SK-N-SH (cell line): ENCODE measurements at regions not wholly inside any gene's neighbourhood (a gene's known extent, or its start where the extent isn't known, plus 50 kb on each side); places are given as distances from the start of the nearest gene placed in this dataset.

Source experiments
- CTCF ChIA-PET: fragments of 300-600, 350-600 bp; formaldehyde crosslinking; extraction: SDS; loops from one replicate; lab custom pipeline; 2021; lab: Yijun Ruan, JAX
- POLR2A ChIA-PET: fragments of 350-600 bp; sonication (Branson Sonifier 250); formaldehyde crosslinking; extraction: SDS; loops from one replicate; lab custom pipeline; 2020; ENCODE audit warnings: antibody characterized with exemption, inconsistent platforms; lab: Yijun Ruan, JAX
- DNase-seq: peaks from one replicate; pipeline ENCODE4 v3.0.0; 2012
- H2AFZ ChIP-seq: fragments of 200-600 bp; sonication (generic); 2 replicates; pipeline ENCODE4 v1.8.1; 2016; ENCODE audit warnings: antibody characterized with exemption, mild to moderate bottlenecking, low read depth
- H3F3A ChIP-seq: fragments of 200-600 bp; sonication (generic); replicated peaks from 2 replicates; pipeline ENCODE3; 2016; ENCODE audit warnings: antibody characterized with exemption, mild to moderate bottlenecking; ENCODE audit not compliant: insufficient read depth
- H3K27ac ChIP-seq, 2 experiments: fragments of 200-500 bp in 1 of 2; fragments of 200-600 bp in 1 of 2; sonication (Bioruptor generic) in 1 of 2; sonication (generic), shearing (Covaris generic) in 1 of 2; 2 replicates each; pipeline versions ENCODE4 v1.5.1 to v1.6.1; 2014 to 2016; ENCODE audit warnings: low read depth in 2 of 2, inconsistent platforms in 1 of 2, low read length in 1 of 2, mild to moderate bottlenecking in 1 of 2, mixed read lengths in 1 of 2
- H3K27me3 ChIP-seq: fragments of 200-600 bp; sonication (generic), shearing (Covaris generic); 2 replicates; pipeline ENCODE4 v1.6.1; 2016; ENCODE audit warnings: mixed run types; ENCODE audit not compliant: insufficient read depth
- H3K36me3 ChIP-seq, 2 experiments: fragments of 200-500 bp in 1 of 2; fragments of 200-600 bp in 1 of 2; sonication (Bioruptor generic) in 1 of 2; sonication (generic) in 1 of 2; replicated peaks in 1 of 2; 2 replicates each; pipeline versions ENCODE3 to v1.5.1; 2014 to 2016; ENCODE audit warnings: low read length in 1 of 2, mild to moderate bottlenecking in 1 of 2; ENCODE audit not compliant: insufficient read depth in 2 of 2, control insufficient read depth in 1 of 2
- H3K4me1 ChIP-seq, 2 experiments: fragments of 200-500 bp in 1 of 2; fragments of 200-600 bp in 1 of 2; sonication (Bioruptor generic) in 1 of 2; sonication (generic), shearing (Covaris generic) in 1 of 2; 2 replicates each; pipeline versions ENCODE4 v1.5.1 to v1.6.1; 2014 to 2016; ENCODE audit warnings: low read depth in 1 of 2, low read length in 1 of 2, mixed run types in 1 of 2; ENCODE audit not compliant: insufficient read depth in 2 of 2, control insufficient read depth in 1 of 2
- H3K4me2 ChIP-seq: fragments of 200-600 bp; sonication (generic), shearing (Covaris generic); 2 replicates; pipeline ENCODE4 v1.6.1; 2017; ENCODE audit warnings: mixed run types
- H3K4me3 ChIP-seq, 2 experiments: fragments of 200-500 bp in 1 of 2; fragments of 200-600 bp in 1 of 2; sonication (Bioruptor generic) in 1 of 2; sonication (generic), shearing (Covaris generic) in 1 of 2; 2 replicates each; pipeline versions ENCODE4 v1.5.1 to v1.8.1; 2014 to 2016; ENCODE audit warnings: low read depth in 2 of 2, inconsistent platforms in 1 of 2, low read length in 1 of 2, mild to moderate bottlenecking in 1 of 2, mixed read lengths in 1 of 2, moderate library complexity in 1 of 2
- H3K79me2 ChIP-seq: fragments of 200-600 bp; sonication (generic); 2 replicates; pipeline ENCODE4 v1.8.1; 2017; ENCODE audit warnings: mild to moderate bottlenecking; ENCODE audit not compliant: insufficient read depth
- H3K9ac ChIP-seq: fragments of 200-600 bp; sonication (generic); 2 replicates; pipeline ENCODE4 v1.6.1; 2017; ENCODE audit warnings: mixed run types
- H3K9me2 ChIP-seq: fragments of 200-600 bp; sonication (generic); 2 replicates; pipeline ENCODE4 v1.6.1; 2017; ENCODE audit warnings: mixed run types
- H3K9me3 ChIP-seq: fragments of 200-600 bp; sonication (generic); 2 replicates; pipeline ENCODE4 v1.6.1; 2017; ENCODE audit warnings: mixed run types, mild to moderate bottlenecking, moderate library complexity
- H4K20me1 ChIP-seq: fragments of 200-600 bp; sonication (generic); 2 replicates; pipeline ENCODE4 v1.6.1; 2017; ENCODE audit warnings: mild to moderate bottlenecking, mixed run types; ENCODE audit not compliant: insufficient read depth
- FOXJ3 ChIP-seq: sonication (generic); formaldehyde crosslinking; IDR thresholded peaks from 2 replicates; pipeline ENCODE4 v1.5.1; 2020; ENCODE audit warnings: mild to moderate bottlenecking, missing genetic modification reagents
- FOXM1 ChIP-seq: IDR thresholded peaks from 2 replicates; pipeline ENCODE4 v1.4.0; 2012; ENCODE audit warnings: low read depth, mild to moderate bottlenecking
- GABPA ChIP-seq: IDR thresholded peaks from 2 replicates; pipeline ENCODE4 v1.4.0; 2012; ENCODE audit warnings: low read depth, mild to moderate bottlenecking
- JUND ChIP-seq: IDR thresholded peaks from 2 replicates; pipeline ENCODE4 v1.4.0; 2012
- MEF2A ChIP-seq: IDR thresholded peaks from 2 replicates; pipeline ENCODE4 v1.4.0; 2012; ENCODE audit warnings: low read depth, borderline replicate concordance
- NFIC ChIP-seq: IDR thresholded peaks from 2 replicates; pipeline ENCODE4 v1.4.0; 2012; ENCODE audit warnings: borderline replicate concordance
- NRF1 ChIP-seq: IDR thresholded peaks from 2 replicates; pipeline ENCODE4 v1.6.1; 2012; ENCODE audit warnings: low read depth, mild to moderate bottlenecking, low read length
- POLR2AphosphoS5 ChIP-seq: IDR thresholded peaks from 2 replicates; pipeline ENCODE4 v1.6.1; 2012; ENCODE audit warnings: low read depth, low read length
- RCOR1 ChIP-seq: fragments of 150-350 bp; IDR thresholded peaks from 2 replicates; pipeline ENCODE4 v1.6.1; 2017; ENCODE audit warnings: antibody characterized with exemption, low read length
- REST ChIP-seq: IDR thresholded peaks from 2 replicates; pipeline ENCODE4 v1.6.1; 2012; ENCODE audit warnings: mild to moderate bottlenecking, low read depth, low read length, moderate library complexity
- RFX5 ChIP-seq: IDR thresholded peaks from 2 replicates; pipeline ENCODE4 v1.6.1; 2012; ENCODE audit warnings: mild to moderate bottlenecking, improper control_type of control experiment, low read length
- RXRA ChIP-seq: IDR thresholded peaks from 2 replicates; pipeline ENCODE4 v1.4.0; 2012; ENCODE audit warnings: low read depth, mild to moderate bottlenecking, borderline replicate concordance
- SMC3 ChIP-seq: IDR thresholded peaks from 2 replicates; pipeline ENCODE4 v1.6.1; 2012; ENCODE audit warnings: low read depth, low read length, improper control_type of control experiment
- YY1 ChIP-seq: IDR thresholded peaks from 2 replicates; pipeline ENCODE4 v1.4.0; 2012; ENCODE audit warnings: low read depth, mild to moderate bottlenecking
- WGBS: methylation state at CpG from one replicate; pipeline ENCODE4 v1.1.6; 2017; ENCODE audit warnings: low lambda C conversion rate; 5-methylcytosine and 5-hydroxymethylcytosine counted together
- TF ChIP-seq, protein P1 (sequence below): fragments of 150-350 bp; IDR thresholded peaks from 2 replicates; pipeline ENCODE4 v1.6.1; 2017; ENCODE audit warnings: antibody characterized with exemption, low read length, low read depth, borderline replicate concordance
- TF ChIP-seq, protein P2 (sequence below): IDR thresholded peaks from 2 replicates; pipeline ENCODE4 v1.4.0; 2012; ENCODE audit warnings: low read depth, borderline replicate concordance

DNA sequence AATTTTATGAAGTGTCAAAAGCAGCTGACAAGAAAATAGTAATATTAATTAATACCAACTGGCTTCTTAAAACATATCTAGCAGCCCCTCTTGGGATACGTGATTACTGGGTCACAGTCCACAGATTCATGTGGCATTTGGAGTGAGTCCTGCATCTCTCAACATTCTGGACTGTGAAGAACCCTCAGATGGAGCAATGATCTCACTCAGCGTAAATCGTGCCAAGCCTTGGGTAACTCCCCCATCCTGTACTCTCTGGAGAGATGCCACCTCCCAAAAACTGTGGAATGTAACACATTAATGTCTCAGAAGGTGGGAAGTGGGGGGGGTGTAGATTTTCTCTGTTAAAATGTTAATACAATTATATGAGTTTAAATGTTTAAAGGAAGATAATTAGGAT is 118.2 kb upstream of the IQCM start:
- Histone ChIP-seq H2AFZ (no peak overlapping the region), H3K9ac (no peak overlapping the region), H4K20me1 (no peaks in the 10 kb centered on the region), H3K27ac (no peak overlapping the region), H3K36me3 (no peaks in the 10 kb centered on the region), H3K4me2 (no peak overlapping the region), H3K4me1 (peaks cover 0 to 7% of the 10 kb centered on the region in 2 experiments; a peak in 2 of 4 replicates), H3K27me3 (no peaks in the 10 kb centered on the region; the same call in 1 of the 2 replicates), H3F3A (no peaks in the 10 kb centered on the region), H3K9me2 (no peaks in the 10 kb centered on the region), H3K79me2 (no peaks in the 10 kb centered on the region), H3K9me3 (no peaks in the 10 kb centered on the region), H3K4me3 (no peak overlapping the region)
- POLR2A ChIA-PET = no interaction called here
- DNase-seq = no peak
- WGBS = 60% methylated on average over 3 of the region's 3 CpGs
- CTCF ChIA-PET = interaction anchor here (1.1 kb wide), 1 partner anchor 19 kb away, joined by 4 read pairs; no protein-coding TSS in a partner anchor
- no peak for TF ChIP-seq FOXM1
- TF ChIP-seq RFX5 = no peak
- no peak for TF ChIP-seq MEF2A
- TF ChIP-seq, protein P1, sequence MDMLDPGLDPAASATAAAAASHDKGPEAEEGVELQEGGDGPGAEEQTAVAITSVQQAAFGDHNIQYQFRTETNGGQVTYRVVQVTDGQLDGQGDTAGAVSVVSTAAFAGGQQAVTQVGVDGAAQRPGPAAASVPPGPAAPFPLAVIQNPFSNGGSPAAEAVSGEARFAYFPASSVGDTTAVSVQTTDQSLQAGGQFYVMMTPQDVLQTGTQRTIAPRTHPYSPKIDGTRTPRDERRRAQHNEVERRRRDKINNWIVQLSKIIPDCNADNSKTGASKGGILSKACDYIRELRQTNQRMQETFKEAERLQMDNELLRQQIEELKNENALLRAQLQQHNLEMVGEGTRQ = no peak
- TF ChIP-seq REST = no peak
- no peak for TF ChIP-seq SMC3
- TF ChIP-seq FOXJ3 (CRISPR knock-in tag) = no peak
- TF ChIP-seq YY1 = no peak
- TF ChIP-seq, protein P2, sequence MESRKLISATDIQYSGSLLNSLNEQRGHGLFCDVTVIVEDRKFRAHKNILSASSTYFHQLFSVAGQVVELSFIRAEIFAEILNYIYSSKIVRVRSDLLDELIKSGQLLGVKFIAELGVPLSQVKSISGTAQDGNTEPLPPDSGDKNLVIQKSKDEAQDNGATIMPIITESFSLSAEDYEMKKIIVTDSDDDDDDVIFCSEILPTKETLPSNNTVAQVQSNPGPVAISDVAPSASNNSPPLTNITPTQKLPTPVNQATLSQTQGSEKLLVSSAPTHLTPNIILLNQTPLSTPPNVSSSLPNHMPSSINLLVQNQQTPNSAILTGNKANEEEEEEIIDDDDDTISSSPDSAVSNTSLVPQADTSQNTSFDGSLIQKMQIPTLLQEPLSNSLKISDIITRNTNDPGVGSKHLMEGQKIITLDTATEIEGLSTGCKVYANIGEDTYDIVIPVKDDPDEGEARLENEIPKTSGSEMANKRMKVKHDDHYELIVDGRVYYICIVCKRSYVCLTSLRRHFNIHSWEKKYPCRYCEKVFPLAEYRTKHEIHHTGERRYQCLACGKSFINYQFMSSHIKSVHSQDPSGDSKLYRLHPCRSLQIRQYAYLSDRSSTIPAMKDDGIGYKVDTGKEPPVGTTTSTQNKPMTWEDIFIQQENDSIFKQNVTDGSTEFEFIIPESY = no peak
- TF ChIP-seq GABPA = no peak
- TF ChIP-seq NFIC = no peak

- Histone ChIP-seq H3F3A (no peaks in the 10 kb centered on the region), H3K9me2 (no peaks in the 10 kb centered on the region), H3K27me3 (no peaks in the 10 kb centered on the region), H3K4me1 (peaks cover 0 to 4% of the 10 kb centered on the region in 2 experiments; a peak in 2 of 4 replicates), H3K9ac (no peak overlapping the region), H3K79me2 (no peaks in the 10 kb centered on the region), H3K4me3 (no peak overlapping the region), H3K9me3 (no peaks in the 10 kb centered on the region), H4K20me1 (no peaks in the 10 kb centered on the region), H3K27ac (peak overlapping the region in 1 of 2 experiments; percentile 69; a peak in 1 of 4 replicates), H3K4me2 (no peak overlapping the region), H3K36me3 (no peaks in the 10 kb centered on the region), H2AFZ (no peak overlapping the region)
- 47% methylated on average over 5 of the region's 5 CpGs for WGBS
- ChIA-PET POLR2A (no interaction called here), CTCF (no interaction called here)
- DNase-seq = no peak
- TF ChIP-seq, protein P2 = no peak
- TF ChIP-seq RXRA (no peak), POLR2AphosphoS5 (no peak), YY1 (no peak), JUND (no peak), NRF1 (no peak), RCOR1 (no peak)
These were observed 128.9 kb upstream of the DCLK2 start for GRCh38 chr4:149949381-149949780.
